ENCODE measurements at regions not wholly inside any gene's neighbourhood (a gene's known extent, or its start where the extent isn't known, plus 50 kb on each side); places are given as distances from the start of the nearest gene placed in this dataset.

DNA sequence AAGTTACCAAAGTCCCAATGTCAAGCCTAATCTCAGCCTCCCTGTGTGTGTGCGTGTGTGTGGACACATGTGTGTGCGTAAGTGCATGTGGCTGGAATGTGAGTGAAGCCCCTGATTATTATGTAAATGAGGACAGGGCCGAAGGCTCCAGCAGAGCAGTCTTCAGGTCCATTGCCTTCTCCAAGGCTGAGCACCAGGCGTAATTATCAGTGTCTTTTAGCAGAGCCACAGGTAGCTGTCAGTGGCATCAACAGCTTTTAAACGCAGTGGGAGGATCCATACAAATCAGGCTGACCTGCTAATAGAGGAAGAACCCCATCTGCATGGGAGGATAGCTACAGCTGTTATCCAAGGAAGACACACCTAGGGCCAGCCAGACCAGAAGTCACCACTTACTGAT lies 324.3 kb upstream of the MOCS1 start:
- Histone ChIP-seq H3K36me3 (ENCODE audit: control insufficient read depth in 2 of 2, insufficient read depth in 2 of 2, low read length in 1 of 2) (no peaks in the 10 kb centered on the region), H3K27ac (ENCODE audit: low read depth in 1 of 2, low read length in 1 of 2) (no peak overlapping the region), H3K9me3 (ENCODE audit: control insufficient read depth in 2 of 2, insufficient read depth in 1 of 2, low read length in 1 of 2) (no peaks in the 10 kb centered on the region), H3K27me3 (ENCODE audit: control insufficient read depth in 2 of 2, insufficient read depth in 1 of 2, low read length in 1 of 2) (no peaks in the 10 kb centered on the region), H3K4me3 (ENCODE audit: low read length in 2 of 2) (no peak overlapping the region), H3K4me1 (ENCODE audit: control insufficient read depth in 2 of 2, insufficient read depth in 2 of 2, low read length in 2 of 2) (no peaks in the 10 kb centered on the region)
- WGBS, result 80% methylated on average over 5 of the region's 5 CpGs
- no peak for DNase-seq (ENCODE audit: low read depth in 6 of 9, low spot score in 9 of 9)

DNA sequence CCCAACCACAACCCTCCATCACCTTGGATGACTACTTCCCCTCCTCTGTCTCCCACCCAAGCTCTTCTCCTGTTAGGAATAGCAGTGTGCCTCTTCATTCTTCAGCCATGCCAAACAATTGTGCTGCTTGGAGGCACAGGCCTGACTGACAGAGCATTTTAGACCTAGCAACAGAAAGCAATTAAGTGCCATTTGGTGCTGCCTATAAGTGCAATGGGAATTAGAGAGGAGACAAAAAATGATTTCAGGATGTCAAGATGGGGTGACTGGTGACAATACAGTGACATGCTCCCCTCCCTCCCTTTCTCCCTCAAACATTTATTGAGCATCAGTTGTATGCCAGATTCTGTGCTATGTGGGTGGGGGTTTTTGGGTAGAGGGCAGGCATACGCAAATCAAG lies 322.6 kb upstream of the MOCS1 start:
- DNase-seq (ENCODE audit: low read depth in 6 of 9, low spot score in 9 of 9), result no peak
- Histone ChIP-seq H3K4me3 (ENCODE audit: low read length in 2 of 2) (no peak overlapping the region), H3K27ac (ENCODE audit: low read depth in 1 of 2, low read length in 1 of 2) (no peak overlapping the region), H3K36me3 (ENCODE audit: control insufficient read depth in 2 of 2, insufficient read depth in 2 of 2, low read length in 1 of 2) (no peaks in the 10 kb centered on the region), H3K4me1 (ENCODE audit: control insufficient read depth in 2 of 2, insufficient read depth in 2 of 2, low read length in 2 of 2) (no peaks in the 10 kb centered on the region), H3K27me3 (ENCODE audit: control insufficient read depth in 2 of 2, insufficient read depth in 1 of 2, low read length in 1 of 2) (no peaks in the 10 kb centered on the region), H3K9me3 (ENCODE audit: control insufficient read depth in 2 of 2, insufficient read depth in 1 of 2, low read length in 1 of 2) (no peaks in the 10 kb centered on the region)
- 98% methylated on average over 1 of the region's 1 CpG for WGBS

DNA sequence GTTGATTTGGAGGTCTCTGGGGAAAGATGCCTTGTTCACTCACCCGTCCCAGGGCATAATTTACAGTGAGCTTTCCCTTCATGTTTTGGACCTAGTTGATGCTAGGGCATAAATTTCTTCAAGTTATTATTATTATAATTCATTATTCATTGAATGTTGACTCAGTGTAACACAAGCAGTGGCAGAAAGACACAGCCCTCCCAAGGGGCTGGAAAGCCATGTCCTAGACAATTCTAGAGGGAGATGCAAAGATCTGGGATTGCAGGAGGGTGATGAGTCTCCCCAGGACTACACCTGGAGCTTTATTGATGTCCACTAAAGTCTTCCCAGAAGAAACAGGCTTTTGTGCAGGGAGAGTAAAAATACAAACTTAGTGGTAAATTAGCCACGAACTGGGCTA lies 322.0 kb upstream of the MOCS1 start:
- 83% methylated on average over 2 of the region's 2 CpGs for WGBS
- H3K4me3 ChIP-seq (ENCODE audit: low read length in 2 of 2), result no peak overlapping the region
- H3K9me3 ChIP-seq (ENCODE audit: control insufficient read depth in 2 of 2, insufficient read depth in 1 of 2, low read length in 1 of 2), result no peaks in the 10 kb centered on the region
- DNase-seq (ENCODE audit: low read depth in 6 of 9, low spot score in 9 of 9), result no peak
- no peak overlapping the region for H3K27ac ChIP-seq (ENCODE audit: low read depth in 1 of 2, low read length in 1 of 2)
- no peaks in the 10 kb centered on the region for H3K4me1 ChIP-seq (ENCODE audit: control insufficient read depth in 2 of 2, insufficient read depth in 2 of 2, low read length in 2 of 2)
- no peaks in the 10 kb centered on the region for H3K36me3 ChIP-seq (ENCODE audit: control insufficient read depth in 2 of 2, insufficient read depth in 2 of 2, low read length in 1 of 2)
- no peaks in the 10 kb centered on the region for H3K27me3 ChIP-seq (ENCODE audit: control insufficient read depth in 2 of 2, insufficient read depth in 1 of 2, low read length in 1 of 2)

DNA sequence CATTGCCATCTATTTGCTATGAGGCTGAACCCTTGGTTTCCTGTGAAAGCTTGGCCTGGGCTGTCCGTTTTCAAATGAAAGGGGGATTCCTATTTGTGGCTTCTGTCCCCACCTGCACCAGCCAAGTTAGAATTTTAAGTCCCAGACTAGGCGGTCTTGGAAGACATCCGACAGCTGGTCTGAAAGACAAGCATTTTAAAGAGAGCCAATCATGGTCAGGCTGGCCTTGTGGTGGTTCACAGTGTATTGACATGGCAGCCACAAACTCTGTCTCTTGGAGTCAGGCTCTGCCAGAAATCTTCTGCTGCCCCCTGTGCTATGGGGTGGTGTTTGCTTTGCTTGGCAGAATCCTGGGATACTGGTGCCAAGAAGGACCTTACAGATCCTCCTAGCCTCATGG lies 319.2 kb upstream of the MOCS1 start:
- no peak for DNase-seq (ENCODE audit: low read depth in 6 of 9, low spot score in 9 of 9)
- no peaks in the 10 kb centered on the region for H3K36me3 ChIP-seq (ENCODE audit: control insufficient read depth in 2 of 2, insufficient read depth in 2 of 2, low read length in 1 of 2)
- no peak overlapping the region for H3K27ac ChIP-seq (ENCODE audit: low read depth in 1 of 2, low read length in 1 of 2)
- H3K4me3 ChIP-seq (ENCODE audit: low read length in 2 of 2), result no peak overlapping the region
- 95% methylated on average over 3 of the region's 3 CpGs for WGBS
- no peaks in the 10 kb centered on the region for H3K9me3 ChIP-seq (ENCODE audit: control insufficient read depth in 2 of 2, insufficient read depth in 1 of 2, low read length in 1 of 2)
- no peaks in the 10 kb centered on the region for H3K4me1 ChIP-seq (ENCODE audit: control insufficient read depth in 2 of 2, insufficient read depth in 2 of 2, low read length in 2 of 2)
- no peaks in the 10 kb centered on the region for H3K27me3 ChIP-seq (ENCODE audit: control insufficient read depth in 2 of 2, insufficient read depth in 1 of 2, low read length in 1 of 2)

DNA sequence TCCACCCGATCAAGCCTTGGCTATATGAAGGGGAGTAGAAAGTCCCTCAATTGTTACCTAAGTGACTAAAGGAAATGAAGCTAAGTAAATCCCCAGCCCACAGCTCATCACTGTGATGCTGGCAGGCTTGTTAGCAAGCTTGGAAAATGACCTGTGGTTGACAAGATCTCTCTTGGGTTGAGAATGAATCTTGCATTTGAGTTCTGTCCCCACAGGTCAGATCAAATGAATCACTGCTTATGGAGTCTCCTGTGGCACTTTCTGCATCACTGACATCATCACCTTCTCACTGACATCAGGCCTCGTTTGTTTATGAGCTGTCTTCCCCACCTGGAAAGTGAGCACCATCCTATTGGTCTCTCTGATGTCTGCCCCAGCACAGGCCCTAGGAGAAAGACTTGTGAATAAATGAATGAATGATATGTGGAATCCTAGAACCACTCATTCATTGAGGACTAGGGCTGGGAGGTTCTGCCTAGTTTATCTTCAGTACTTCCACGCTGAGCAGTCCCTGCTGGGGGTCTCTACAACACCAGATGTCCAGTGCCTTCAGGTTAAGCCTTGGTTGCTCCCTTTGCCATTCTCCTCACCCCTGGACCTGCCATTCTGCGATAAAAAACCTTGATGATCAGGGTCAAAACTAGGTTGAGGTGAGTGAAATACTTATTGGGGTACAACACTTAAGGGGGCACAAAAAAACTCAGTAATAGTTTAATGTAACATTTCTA lies 318.4 kb upstream of the MOCS1 start:
- no peak overlapping the region for H3K4me3 ChIP-seq (ENCODE audit: low read length in 2 of 2)
- H3K36me3 ChIP-seq (ENCODE audit: control insufficient read depth in 2 of 2, insufficient read depth in 2 of 2, low read length in 1 of 2), result no peaks in the 10 kb centered on the region
- H3K9me3 ChIP-seq (ENCODE audit: control insufficient read depth in 2 of 2, insufficient read depth in 1 of 2, low read length in 1 of 2), result no peaks in the 10 kb centered on the region
- no peak overlapping the region for H3K27ac ChIP-seq (ENCODE audit: low read depth in 1 of 2, low read length in 1 of 2)
- DNase-seq (ENCODE audit: low read depth in 6 of 9, low spot score in 9 of 9), result no peak
- H3K4me1 ChIP-seq (ENCODE audit: control insufficient read depth in 2 of 2, insufficient read depth in 2 of 2, low read length in 2 of 2), result no peaks in the 10 kb centered on the region
- H3K27me3 ChIP-seq (ENCODE audit: control insufficient read depth in 2 of 2, insufficient read depth in 1 of 2, low read length in 1 of 2), result no peaks in the 10 kb centered on the region
- WGBS, result 83% methylated on average over 4 of the region's 4 CpGs

DNA sequence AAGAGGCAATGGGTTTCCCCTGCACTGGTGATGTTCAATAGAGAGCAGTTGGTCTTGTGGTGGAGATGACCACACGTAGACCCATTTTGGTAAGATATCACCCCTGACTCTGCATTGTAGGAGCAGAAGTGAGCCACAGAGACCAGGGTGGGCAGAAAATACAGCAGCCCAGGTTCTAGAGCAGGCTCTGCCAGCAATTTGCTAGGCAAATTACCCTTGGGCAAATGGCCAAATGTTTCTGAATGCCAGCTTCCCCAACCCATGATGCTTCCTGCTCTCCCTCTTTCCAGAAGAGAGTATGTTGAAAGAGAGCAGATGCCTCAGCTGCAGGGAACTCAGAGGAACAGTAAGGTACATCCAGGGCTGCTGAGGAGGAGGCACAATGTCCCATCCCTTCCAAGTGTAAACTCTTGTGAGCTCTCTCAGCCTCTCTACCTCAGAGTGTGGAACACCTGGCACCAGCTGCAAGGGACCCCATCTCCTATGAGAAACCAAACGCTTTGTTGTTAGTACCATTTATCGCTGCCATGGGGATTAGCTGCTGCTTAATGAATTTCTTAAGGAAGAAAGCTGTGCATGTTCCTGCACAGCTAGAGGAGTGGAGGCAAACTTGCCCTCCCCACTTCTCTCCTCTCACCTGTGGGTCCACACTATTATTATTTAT lies 317.5 kb upstream of the MOCS1 start:
- Histone ChIP-seq H3K4me1 (ENCODE audit: control insufficient read depth in 2 of 2, insufficient read depth in 2 of 2, low read length in 2 of 2) (no peaks in the 10 kb centered on the region), H3K27ac (ENCODE audit: low read depth in 1 of 2, low read length in 1 of 2) (no peak overlapping the region), H3K27me3 (ENCODE audit: control insufficient read depth in 2 of 2, insufficient read depth in 1 of 2, low read length in 1 of 2) (no peaks in the 10 kb centered on the region), H3K4me3 (ENCODE audit: low read length in 2 of 2) (no peak overlapping the region), H3K36me3 (ENCODE audit: control insufficient read depth in 2 of 2, insufficient read depth in 2 of 2, low read length in 1 of 2) (no peaks in the 10 kb centered on the region), H3K9me3 (ENCODE audit: control insufficient read depth in 2 of 2, insufficient read depth in 1 of 2, low read length in 1 of 2) (no peaks in the 10 kb centered on the region)
- 92% methylated on average over 3 of the region's 3 CpGs for WGBS
- DNase-seq (ENCODE audit: low read depth in 6 of 9, low spot score in 9 of 9), result no peak

DNA sequence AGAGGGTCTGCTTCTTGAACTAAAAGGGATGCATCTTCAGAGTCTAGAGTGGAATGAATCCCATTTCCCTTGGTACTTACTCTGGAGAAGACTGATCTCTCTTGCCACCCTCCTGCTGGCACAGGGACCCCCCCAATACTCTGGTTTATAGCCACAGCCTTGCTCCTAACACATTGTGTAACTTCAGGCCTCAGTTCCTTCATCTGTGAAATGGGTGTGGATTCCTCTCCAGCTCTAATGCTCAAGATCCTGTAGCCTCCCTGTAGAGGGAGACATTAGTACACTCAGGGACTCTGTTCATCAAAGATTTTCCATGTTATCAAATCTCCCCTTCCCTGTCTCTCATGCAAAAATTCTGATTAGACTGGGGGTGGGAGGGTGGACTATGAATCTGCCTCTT lies 315.7 kb upstream of the MOCS1 start:
- H3K27ac ChIP-seq (ENCODE audit: low read depth in 1 of 2, low read length in 1 of 2), result no peak overlapping the region
- H3K4me1 ChIP-seq (ENCODE audit: control insufficient read depth in 2 of 2, insufficient read depth in 2 of 2, low read length in 2 of 2), result no peaks in the 10 kb centered on the region
- DNase-seq (ENCODE audit: low read depth in 6 of 9, low spot score in 9 of 9), result no peak
- H3K9me3 ChIP-seq (ENCODE audit: control insufficient read depth in 2 of 2, insufficient read depth in 1 of 2, low read length in 1 of 2), result no peaks in the 10 kb centered on the region
- no peak overlapping the region for H3K4me3 ChIP-seq (ENCODE audit: low read length in 2 of 2)
- no peaks in the 10 kb centered on the region for H3K27me3 ChIP-seq (ENCODE audit: control insufficient read depth in 2 of 2, insufficient read depth in 1 of 2, low read length in 1 of 2)
- H3K36me3 ChIP-seq (ENCODE audit: control insufficient read depth in 2 of 2, insufficient read depth in 2 of 2, low read length in 1 of 2), result no peaks in the 10 kb centered on the region

DNA sequence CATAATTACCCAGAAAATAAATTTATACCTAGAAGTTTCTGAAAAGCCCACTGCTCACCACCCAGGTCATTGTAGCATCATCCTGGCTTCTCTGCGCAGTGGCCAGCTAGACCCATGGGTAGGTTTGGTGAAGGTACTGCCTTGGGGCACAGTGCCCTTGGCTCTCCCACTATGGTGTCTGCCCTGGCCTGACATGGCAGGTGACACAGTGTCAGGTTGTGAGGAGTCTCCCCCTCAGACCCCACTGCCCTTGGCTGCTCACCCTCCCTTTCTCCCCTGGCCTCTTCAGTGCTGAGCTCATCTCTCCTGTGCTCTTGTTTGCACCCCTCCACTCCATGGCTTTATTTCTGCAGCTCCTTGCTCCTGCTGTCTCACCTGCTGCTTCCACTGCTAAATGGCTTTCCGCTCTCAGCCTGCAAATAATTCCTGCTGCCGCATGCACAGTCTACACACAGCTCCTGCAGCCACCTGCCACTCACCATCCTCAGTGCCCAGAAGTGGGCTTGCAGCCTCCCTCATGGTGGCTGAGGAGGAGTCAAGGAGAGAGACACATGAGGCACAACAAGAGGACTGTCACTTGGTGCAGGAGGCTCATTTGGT lies 313.4 kb upstream of the MOCS1 start:
- H3K27ac ChIP-seq (ENCODE audit: low read depth in 1 of 2, low read length in 1 of 2), result no peak overlapping the region

DNA sequence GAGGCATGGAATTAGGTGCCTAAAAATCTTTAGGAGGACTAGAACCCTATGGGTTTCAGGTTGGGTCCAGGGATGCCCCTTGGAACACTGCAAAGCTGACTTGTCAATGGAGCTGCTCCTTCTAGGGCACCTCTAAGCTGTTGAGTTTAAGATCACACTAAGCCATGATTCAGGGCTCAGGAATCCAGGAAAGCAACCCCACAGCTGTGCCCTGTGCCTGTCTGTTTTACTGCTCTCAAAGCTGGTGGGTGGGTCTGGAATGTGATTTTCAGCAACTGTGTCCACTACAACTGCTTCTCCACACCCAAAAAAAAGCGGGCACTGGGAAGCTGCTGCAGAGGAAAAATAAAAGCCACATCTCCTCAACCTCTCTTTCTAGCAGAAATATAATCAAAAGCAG lies 310.4 kb upstream of the MOCS1 start:
- Histone ChIP-seq H3K4me1 (ENCODE audit: control insufficient read depth in 2 of 2, insufficient read depth in 2 of 2, low read length in 2 of 2) (no peaks in the 10 kb centered on the region), H3K36me3 (ENCODE audit: control insufficient read depth in 2 of 2, insufficient read depth in 2 of 2, low read length in 1 of 2) (no peaks in the 10 kb centered on the region), H3K9me3 (ENCODE audit: control insufficient read depth in 2 of 2, insufficient read depth in 1 of 2, low read length in 1 of 2) (no peaks in the 10 kb centered on the region), H3K4me3 (ENCODE audit: low read length in 2 of 2) (no peak overlapping the region), H3K27me3 (ENCODE audit: control insufficient read depth in 2 of 2, insufficient read depth in 1 of 2, low read length in 1 of 2) (no peaks in the 10 kb centered on the region), H3K27ac (ENCODE audit: low read depth in 1 of 2, low read length in 1 of 2) (no peak overlapping the region)
- no peak for DNase-seq (ENCODE audit: low read depth in 6 of 9, low spot score in 9 of 9)
- WGBS, result 94% methylated on average over 1 of the region's 1 CpG

More for the DNA sequence above, 313.4 kb upstream of the MOCS1 start:
- H3K4me1 ChIP-seq (ENCODE audit: control insufficient read depth in 2 of 2, insufficient read depth in 2 of 2, low read length in 2 of 2), result no peaks in the 10 kb centered on the region
- no peak for DNase-seq (ENCODE audit: low read depth in 6 of 9, low spot score in 9 of 9)
- no peak overlapping the region for H3K4me3 ChIP-seq (ENCODE audit: low read length in 2 of 2)
- no peaks in the 10 kb centered on the region for H3K27me3 ChIP-seq (ENCODE audit: control insufficient read depth in 2 of 2, insufficient read depth in 1 of 2, low read length in 1 of 2)
- H3K36me3 ChIP-seq (ENCODE audit: control insufficient read depth in 2 of 2, insufficient read depth in 2 of 2, low read length in 1 of 2), result no peaks in the 10 kb centered on the region
- WGBS, result 94% methylated on average over 3 of the region's 3 CpGs
- no peaks in the 10 kb centered on the region for H3K9me3 ChIP-seq (ENCODE audit: control insufficient read depth in 2 of 2, insufficient read depth in 1 of 2, low read length in 1 of 2)
